Transverse colon (tissue), 4 donors: ENCODE measurements at regions not wholly inside any gene's neighbourhood (a gene's known extent, or its start where the extent isn't known, plus 50 kb on each side); places are given as distances from the start of the nearest gene placed in this dataset.

ENCODE experiments used
- DNase-seq: peaks from one replicate; pipeline ENCODE4 v3.0.0-alpha.2; 2019
- H3K27ac ChIP-seq, 4 donors: fragments of 200-600 bp; sonication (generic); 2 replicates each; pipeline ENCODE4 v1.5.1; 2016 to 2018; ENCODE audit warnings: inconsistent platforms in 4 of 4
- H3K27me3 ChIP-seq: fragments of 200-600 bp; sonication (generic); 2 replicates; pipeline ENCODE4 v1.5.1; 2017; ENCODE audit warnings: inconsistent platforms
- H3K36me3 ChIP-seq, 4 donors: fragments of 200-600 bp; sonication (generic); 2 replicates each; pipeline ENCODE4 v1.5.1; 2017 to 2019; ENCODE audit warnings: inconsistent platforms in 4 of 4
- H3K4me1 ChIP-seq, 4 donors: fragments of 200-600 bp; sonication (generic); 2 replicates each; pipeline ENCODE4 v1.5.1; 2017 to 2020; ENCODE audit warnings: inconsistent platforms in 4 of 4
- H3K4me3 ChIP-seq, 4 donors: fragments of 200-600 bp; sonication (generic); 1 replicate in 1 of 4; 2 replicates in 3 of 4; pipeline versions ENCODE4 v1.5.1 to v1.6.1; 2017 to 2019; ENCODE audit warnings: inconsistent platforms in 4 of 4
- H3K9me3 ChIP-seq, 2 donors: fragments of 200-600 bp; sonication (generic); 2 replicates each; pipeline ENCODE4 v1.5.1; 2017 to 2019; ENCODE audit warnings: inconsistent platforms in 2 of 2
- EP300 ChIP-seq: sonication (generic); formaldehyde crosslinking; IDR thresholded peaks from one replicate; pipeline ENCODE4 v1.6.1; 2017; ENCODE audit warnings: antibody characterized with exemption, low read depth
- POLR2A ChIP-seq: fragments of 450-650 bp; IDR thresholded peaks from one replicate; pipeline ENCODE4 v1.6.1; 2016; ENCODE audit warnings: antibody characterized with exemption, mild to moderate bottlenecking, moderate library complexity
- POLR2AphosphoS5 ChIP-seq, 3 donors: sonication (generic); formaldehyde crosslinking; IDR thresholded peaks; one replicate each; pipeline ENCODE4 v1.6.1; 2016; ENCODE audit warnings: antibody characterized with exemption in 3 of 3
- WGBS, 2 donors: methylation state at CpG; one replicate each; pipeline ENCODE4 v1.1.5; 2018; ENCODE audit warnings: low coverage in 1 of 2; 5-methylcytosine and 5-hydroxymethylcytosine counted together
- in situ Hi-C, 4 donors: fragments of 200-750 bp; cut with MboI; loops; one replicate each; pipeline versions ENCODE4 v1.15.0 to v1.15.1; 2017; ENCODE audit warnings: low sequenced_read_pairs in 3 of 4, low pct_ligation_motif_present in 1 of 4, low pct_unique_long_range_greater_than_20kb in 1 of 4
- intact Hi-C: fragments of 100-400 bp; cut with DNase I; formaldehyde crosslinking; loops from one replicate; pipeline ENCODE4 v1.15.1; 2023; ENCODE audit warnings: low total_unique reads
- TF ChIP-seq, protein P1 (sequence below), 5 experiments: fragments of 200-600 bp in 3 of 5; fragments of 450-650 bp in 2 of 5; sonication (generic) in 3 of 5; IDR thresholded peaks; 1 replicate in 2 of 5; 2 replicates in 3 of 5; pipeline ENCODE4 v1.5.1; 2016 to 2017; ENCODE audit warnings: antibody characterized with exemption in 5 of 5, inconsistent platforms in 3 of 5, mild to moderate bottlenecking in 2 of 5, moderate library complexity in 1 of 5

- TF ChIP-seq POLR2AphosphoS5 (IDR thresholded peaks at IDR 0.05) (no peak), POLR2A (no peak), EP300 (no peak)
- Histone ChIP-seq H3K4me1 (no peaks in the 10 kb centered on the region), H3K9me3 (no peaks in the 10 kb centered on the region), H3K27ac (no peak overlapping the region), H3K27me3 (no peaks in the 10 kb centered on the region), H3K4me3 (no peak overlapping the region), H3K36me3 (no peaks in the 10 kb centered on the region)
- DNase-seq, result no peak
- intact Hi-C loops (no loop called here), in situ Hi-C loops (no loop called here)
Measured at GRCh38 chr18:4587204-4587603, 132.1 kb upstream of the DLGAP1 start.

DNA sequence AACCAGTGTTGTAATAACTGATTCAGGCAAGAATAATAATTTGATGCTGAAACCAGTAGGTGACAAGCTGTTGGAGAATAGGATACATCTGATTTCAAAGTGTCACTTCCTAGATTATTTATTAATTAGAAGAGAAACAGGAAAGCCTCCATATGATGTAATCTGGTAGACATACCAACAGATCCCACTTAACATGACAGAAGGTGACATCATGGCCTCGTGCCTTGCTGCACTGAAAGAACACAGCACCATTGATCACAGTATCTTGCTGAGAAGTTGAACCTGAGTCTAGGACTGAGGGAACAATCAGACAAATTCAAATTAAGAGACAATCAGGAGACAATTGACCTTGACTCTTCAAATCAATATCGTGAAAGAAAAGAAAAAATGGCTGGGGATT, 131.6 kb upstream of the DLGAP1 start:
- TF ChIP-seq POLR2AphosphoS5 (IDR thresholded peaks at IDR 0.05) (no peak), EP300 (no peak), POLR2A (no peak)
- TF ChIP-seq, protein P1, sequence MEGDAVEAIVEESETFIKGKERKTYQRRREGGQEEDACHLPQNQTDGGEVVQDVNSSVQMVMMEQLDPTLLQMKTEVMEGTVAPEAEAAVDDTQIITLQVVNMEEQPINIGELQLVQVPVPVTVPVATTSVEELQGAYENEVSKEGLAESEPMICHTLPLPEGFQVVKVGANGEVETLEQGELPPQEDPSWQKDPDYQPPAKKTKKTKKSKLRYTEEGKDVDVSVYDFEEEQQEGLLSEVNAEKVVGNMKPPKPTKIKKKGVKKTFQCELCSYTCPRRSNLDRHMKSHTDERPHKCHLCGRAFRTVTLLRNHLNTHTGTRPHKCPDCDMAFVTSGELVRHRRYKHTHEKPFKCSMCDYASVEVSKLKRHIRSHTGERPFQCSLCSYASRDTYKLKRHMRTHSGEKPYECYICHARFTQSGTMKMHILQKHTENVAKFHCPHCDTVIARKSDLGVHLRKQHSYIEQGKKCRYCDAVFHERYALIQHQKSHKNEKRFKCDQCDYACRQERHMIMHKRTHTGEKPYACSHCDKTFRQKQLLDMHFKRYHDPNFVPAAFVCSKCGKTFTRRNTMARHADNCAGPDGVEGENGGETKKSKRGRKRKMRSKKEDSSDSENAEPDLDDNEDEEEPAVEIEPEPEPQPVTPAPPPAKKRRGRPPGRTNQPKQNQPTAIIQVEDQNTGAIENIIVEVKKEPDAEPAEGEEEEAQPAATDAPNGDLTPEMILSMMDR (IDR thresholded peaks at IDR 0.05), result no peak
- H3K9me3 ChIP-seq, result no peaks in the 10 kb centered on the region
- in situ Hi-C loops (no loop called here), intact Hi-C loops (no loop called here)
- DNase-seq, result no peak
- 49 to 68% methylated on average over 2 of the region's 2 CpGs for WGBS, 2 donors
- H3K27me3 ChIP-seq, result no peaks in the 10 kb centered on the region
- no peaks in the 10 kb centered on the region for H3K4me1 ChIP-seq
- H3K36me3 ChIP-seq, result no peaks in the 10 kb centered on the region
- H3K27ac ChIP-seq, result no peak overlapping the region
- H3K4me3 ChIP-seq, result no peak overlapping the region

GRCh38 chr18:4582431-4583335, 127.6 kb upstream of the DLGAP1 start:
- intact Hi-C loops (no loop called here), in situ Hi-C loops (no loop called here)
- no peak for DNase-seq
- Histone ChIP-seq H3K4me3 (no peak overlapping the region), H3K36me3 (no peaks in the 10 kb centered on the region), H3K9me3 (no peaks in the 10 kb centered on the region), H3K27ac (no peak overlapping the region), H3K4me1 (no peaks in the 10 kb centered on the region), H3K27me3 (no peaks in the 10 kb centered on the region)
- TF ChIP-seq EP300 (no peak), POLR2A (no peak), POLR2AphosphoS5 (IDR thresholded peaks at IDR 0.05) (no peak)
- TF ChIP-seq, protein P1 (IDR thresholded peaks at IDR 0.05), result no peak
- WGBS, 2 donors, result 65 to 72% methylated on average over 3 of the region's 3 CpGs

DNA sequence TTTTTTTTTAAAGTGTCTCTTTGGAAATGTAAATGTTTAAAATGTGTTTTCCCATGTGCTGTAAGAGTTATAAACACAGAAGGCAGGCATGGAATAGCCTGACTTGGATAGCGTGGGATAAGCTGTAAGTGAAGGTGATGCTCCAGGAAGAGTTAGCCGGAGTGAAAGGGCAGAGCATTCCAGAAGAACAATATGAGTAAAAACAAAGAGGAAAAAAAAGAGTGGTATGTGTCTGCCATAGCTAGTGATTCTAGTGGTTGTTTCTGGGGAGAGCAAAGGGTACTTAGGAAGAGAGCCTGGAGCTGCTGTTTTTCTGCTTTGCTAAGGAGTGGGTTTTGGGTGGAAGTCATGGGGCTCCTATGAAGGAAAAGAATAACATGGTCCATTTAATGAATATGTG, 126.9 kb upstream of the DLGAP1 start:
- in situ Hi-C loops (no loop called here), intact Hi-C loops (no loop called here)
- Histone ChIP-seq H3K27me3 (no peaks in the 10 kb centered on the region), H3K4me1 (no peaks in the 10 kb centered on the region), H3K4me3 (no peak overlapping the region), H3K9me3 (peaks cover under 1 to 1% of the 10 kb centered on the region in 2 donors), H3K27ac (no peak overlapping the region), H3K36me3 (no peaks in the 10 kb centered on the region)
- 59 to 77% methylated on average over 2 of the region's 2 CpGs for WGBS, 2 donors
- TF ChIP-seq POLR2A (no peak), POLR2AphosphoS5 (IDR thresholded peaks at IDR 0.05) (no peak), EP300 (no peak)
- TF ChIP-seq, protein P1 (IDR thresholded peaks at IDR 0.05), result no peak
- DNase-seq, result no peak

DNA sequence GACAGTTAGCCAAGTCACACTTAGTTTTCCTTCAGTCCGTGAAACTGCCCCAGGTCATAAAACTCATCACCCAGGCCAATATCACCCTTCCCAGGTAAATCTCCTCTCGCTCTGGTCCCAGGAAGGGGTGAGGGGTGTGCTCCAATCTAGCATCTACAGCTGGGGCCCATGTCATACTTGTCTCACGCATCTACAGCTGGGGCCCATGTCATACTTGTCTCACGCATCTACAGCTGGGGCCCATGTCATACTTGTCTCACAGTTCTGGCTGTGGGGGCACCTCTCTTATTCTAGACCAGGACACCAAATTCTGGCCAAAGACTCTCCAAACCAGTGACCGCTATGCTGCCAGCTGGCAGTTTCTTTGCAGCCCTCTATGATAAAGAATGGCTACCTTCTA, 123.3 kb upstream of the DLGAP1 start:
- no peak for TF ChIP-seq POLR2A
- TF ChIP-seq POLR2AphosphoS5 (IDR thresholded peaks at IDR 0.05), result no peak
- TF ChIP-seq EP300, result no peak
- TF ChIP-seq, protein P1 (IDR thresholded peaks at IDR 0.05), result no peak
- no peaks in the 10 kb centered on the region for H3K4me1 ChIP-seq
- H3K9me3 ChIP-seq, result peaks cover 11 to 12% of the 10 kb centered on the region in 2 donors
- in situ Hi-C loops, result no loop called here
- intact Hi-C loops, result no loop called here
- H3K27me3 ChIP-seq, result no peaks in the 10 kb centered on the region
- 74 to 79% methylated on average over 4 to 5 of the region's 5 CpGs for WGBS, 2 donors
- no peak overlapping the region for H3K27ac ChIP-seq
- no peak for DNase-seq
- no peak overlapping the region for H3K4me3 ChIP-seq
- H3K36me3 ChIP-seq, result no peaks in the 10 kb centered on the region
